Fibroblast of peridontal ligament (primary cell): ENCODE measurements at regions not wholly inside any gene's neighbourhood (a gene's known extent, or its start where the extent isn't known, plus 50 kb on each side); places are given as distances from the start of the nearest gene placed in this dataset.
"Not testable (repeated sequence)": the region's sequence is repeated elsewhere in the genome, so short reads cannot be mapped to it uniquely, and the experiment has no call there.

Experiments
- DNase-seq: peaks from one replicate; pipeline ENCODE4 v3.0.0-alpha.2; 2010; ENCODE audit errors: extremely low read depth

DNA sequence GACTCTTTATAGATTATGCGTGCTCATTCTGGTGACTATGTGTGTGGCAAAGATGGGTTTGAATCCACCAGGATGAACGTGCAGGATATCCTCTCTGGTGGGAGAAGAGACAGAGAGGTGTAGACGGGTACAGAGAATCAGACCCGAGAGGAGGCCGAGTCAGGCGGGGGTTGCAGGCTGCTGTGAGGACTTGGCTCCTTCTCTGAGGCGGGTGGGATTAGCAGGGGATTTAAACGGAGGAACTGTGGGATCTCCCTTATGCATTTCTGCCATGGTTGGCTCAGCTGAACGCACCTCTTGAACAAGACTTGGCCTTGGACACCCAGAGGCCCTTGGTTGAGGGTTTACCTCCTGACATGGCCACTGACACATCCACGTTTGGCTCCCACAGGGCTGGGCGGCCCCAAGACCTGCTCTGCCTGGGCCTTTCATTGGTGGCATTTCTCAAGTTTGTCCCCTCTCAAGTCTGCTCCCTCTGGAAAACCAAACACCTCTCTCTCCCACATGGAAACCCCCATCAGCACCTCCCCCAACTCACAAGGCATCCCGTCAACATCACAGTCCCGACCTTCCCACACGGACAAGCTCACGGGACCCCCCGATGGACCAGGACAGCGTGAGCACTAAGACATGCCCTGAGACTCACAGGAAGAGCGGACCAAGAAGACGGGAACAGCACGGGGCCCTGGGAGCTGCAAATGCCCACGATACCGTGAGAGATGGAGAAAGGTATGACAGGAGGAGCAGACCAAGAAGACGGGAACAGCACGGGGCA is 158.3 kb downstream of the RTP5 start:
- DNase-seq = no peak

DNA sequence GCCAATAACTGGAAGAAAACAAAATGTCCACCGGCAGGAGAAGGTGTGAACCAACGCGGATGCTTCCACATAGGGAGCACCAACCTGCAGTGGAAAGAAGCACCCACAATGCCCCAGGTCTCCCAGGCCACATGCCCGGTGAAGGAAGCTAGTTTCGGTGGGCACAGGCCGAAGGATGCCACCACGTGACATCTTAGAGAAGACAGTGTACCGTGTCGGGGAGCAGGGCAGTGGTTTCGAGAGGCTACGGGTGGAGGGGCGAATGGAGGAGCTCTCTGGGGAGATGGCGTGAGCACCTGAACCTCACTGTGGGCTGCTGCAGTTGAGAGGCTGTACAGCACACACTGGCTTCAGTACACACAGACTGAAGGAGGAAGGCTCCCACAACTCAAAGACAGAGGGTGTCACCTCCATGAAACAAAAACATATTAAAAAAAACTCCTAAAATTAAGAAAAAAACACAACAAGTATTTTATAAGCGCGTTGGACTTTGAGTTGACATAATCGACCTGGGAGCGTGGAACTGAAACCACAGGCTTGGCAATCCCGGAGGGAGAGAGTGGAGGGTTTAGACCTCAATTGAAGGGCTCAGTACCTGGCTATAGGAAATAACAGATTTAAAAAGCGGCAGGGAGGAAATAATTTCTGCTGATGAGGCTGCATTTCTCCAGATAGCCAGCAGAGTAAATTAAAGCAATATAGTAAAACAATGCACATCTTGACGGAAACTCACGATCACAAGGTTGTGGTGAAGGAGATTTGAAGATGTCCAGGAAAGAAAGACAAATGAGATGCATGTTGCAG is 160.1 kb downstream of the RTP5 start:
- no peak for DNase-seq

DNA sequence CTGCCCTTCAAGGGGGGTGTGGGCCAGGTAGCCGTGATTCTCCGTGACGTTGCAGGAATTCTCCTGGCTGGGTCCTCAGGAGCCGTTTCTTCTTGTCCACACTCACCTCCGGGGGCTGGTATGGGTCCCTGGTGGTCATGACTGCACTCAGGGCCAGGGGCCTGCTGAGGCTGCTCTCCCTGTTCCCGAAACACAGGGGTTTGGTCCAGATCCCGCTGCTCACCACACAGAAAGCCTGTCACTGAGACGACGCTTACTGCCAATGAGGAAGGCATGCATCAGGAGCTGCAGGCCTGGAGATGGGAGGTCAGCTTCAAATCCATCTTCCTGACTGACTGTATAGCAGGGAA is 160.7 kb downstream of the RTP5 start:
- no peak for DNase-seq

DNA sequence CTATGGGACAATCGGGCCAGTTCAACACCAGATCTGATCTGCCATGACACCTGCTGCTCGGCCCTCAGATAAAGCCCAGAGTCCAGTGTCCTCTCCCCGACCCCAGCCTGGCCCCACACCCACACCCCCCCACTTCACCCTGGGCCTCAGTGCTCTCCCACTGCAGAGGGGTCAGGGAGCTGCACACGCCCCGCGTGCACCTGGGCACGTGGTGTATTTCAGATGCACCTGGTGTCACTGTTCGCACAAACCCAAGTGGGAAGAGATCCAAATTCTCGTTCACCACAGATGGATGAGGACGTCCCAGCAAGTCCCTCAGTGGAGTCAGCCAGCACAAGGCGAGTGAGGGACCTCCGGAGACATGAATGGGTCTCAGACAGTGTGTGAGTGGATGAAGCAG is 161.3 kb downstream of the RTP5 start:
- DNase-seq = no peak

DNA sequence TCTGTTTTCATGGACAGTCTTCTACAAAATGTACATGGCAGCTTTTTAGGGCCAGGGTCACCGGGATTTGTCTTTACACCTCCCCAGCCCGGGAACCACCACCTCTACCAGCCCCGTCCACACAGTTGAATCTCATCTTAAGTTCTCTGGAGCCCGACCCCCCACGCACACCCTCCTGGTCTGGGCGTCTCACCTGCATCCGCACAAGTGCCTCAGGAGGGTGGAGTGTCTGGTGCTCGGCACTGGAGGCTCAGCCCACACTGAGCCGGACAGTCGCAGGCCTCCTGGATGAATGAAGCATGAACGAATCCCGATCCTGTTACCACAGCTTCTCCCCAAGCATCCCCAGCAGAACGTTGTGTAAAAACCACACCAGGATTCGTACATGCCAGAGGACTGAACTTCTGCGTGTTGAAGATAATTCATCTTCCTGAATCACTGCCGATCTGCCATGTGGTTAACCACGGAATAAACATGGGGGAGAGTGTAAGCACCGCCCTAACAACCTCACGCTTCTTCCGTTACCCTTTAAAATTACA is 162.0 kb downstream of the RTP5 start:
- peak; percentile 90 for DNase-seq

DNA sequence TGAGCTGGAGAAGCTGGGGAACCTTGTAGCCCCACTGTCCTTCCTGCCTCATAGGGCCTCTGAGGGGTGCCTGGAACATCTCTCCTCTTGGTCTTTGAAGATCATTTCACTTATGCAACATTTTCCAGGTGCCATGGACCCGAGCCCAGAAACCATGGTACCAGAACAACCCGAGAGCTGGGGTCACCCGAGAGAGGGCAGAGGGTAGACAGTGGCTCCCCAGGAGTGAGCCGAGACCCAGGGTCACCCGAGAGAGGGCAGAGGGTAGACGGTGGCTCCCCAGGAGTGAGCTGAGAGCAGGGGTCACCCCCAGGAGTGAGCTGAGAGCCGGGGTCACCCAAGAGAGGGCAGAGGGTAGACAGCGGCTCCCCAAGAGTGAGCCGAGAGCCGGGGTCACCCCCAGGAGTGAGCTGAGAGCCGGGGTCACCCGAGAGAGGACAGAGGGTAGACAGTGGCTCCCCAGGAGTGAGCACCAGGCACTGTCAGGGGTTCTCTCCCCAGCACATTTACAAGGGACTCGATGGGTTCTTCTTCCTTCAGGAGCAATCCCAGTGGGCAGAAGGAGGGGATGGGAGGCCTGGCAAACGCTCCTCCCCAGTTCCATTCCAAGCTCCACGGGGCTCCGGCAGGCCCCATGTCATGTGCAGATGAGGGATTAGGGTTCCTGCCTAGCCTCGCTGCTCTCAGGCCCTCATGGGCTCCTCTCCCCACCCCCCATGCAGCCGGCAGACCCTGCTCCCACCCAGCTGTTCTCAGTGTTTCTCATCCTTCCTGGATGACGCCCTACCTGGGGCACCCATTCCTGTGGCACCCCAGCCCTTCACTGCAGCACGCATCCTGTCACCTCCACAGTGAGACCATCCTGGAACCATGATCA is 163.5 kb downstream of the RTP5 start:
- DNase-seq = no peak

DNA sequence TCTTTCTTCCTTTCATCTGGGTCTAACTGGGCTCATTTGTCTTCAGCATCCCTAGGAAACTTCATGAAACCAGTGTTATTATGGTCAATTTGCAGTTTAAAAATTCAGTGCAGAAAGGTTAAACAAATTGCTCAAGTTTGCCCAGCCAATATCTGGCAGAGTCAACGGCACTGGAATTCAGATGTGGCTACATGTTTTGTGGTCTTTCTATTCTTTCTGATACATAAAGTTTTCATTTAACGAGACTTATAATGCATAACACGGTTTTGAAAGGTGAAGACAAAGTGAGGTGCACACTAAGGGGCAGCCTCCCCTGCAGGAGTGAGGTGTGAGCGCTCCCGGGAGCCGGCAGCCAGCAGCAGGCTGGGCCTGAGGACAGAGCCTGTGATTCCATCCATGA is 164.6 kb downstream of the RTP5 start:
- DNase-seq = peak; percentile 32

DNA sequence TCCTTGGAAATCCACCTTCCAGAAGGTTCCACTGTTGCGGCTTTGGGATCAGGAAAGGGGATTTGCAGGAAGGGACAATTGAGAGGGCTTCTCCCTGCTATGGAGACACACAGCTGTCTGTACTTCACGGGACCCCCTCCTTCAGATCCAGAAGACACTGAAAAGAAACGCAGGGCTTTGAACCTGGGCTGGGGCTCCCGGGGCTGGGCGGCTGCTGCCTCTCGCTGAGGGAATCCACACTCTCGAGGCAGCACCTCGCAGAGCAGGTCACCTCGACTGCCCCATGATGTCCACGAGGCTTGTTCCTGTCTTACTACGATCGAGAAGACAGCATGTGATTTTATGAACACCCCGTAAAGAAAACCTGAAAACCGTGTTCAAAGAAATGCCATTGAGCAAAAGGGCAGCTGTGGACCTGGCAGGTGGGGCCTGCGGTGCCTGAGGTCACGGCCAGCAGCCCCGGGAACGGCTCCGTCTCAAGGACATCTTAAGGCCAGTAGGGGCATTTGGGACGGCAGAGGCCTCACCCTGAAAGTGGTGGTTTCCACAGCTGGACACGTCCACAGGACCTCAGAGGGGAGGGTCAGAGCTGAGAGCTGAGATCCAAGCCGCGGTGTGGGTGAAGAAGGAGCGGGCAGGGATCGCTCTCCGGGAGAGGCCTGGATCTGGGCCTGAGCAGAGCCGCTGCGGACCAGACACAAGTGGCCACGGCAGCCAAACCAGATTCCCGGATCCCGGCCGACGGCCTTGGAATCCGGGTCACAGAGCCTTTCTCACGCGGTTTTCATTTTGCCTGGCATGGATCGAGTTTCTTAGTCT is 165.7 kb downstream of the RTP5 start:
- DNase-seq = no peak

DNA sequence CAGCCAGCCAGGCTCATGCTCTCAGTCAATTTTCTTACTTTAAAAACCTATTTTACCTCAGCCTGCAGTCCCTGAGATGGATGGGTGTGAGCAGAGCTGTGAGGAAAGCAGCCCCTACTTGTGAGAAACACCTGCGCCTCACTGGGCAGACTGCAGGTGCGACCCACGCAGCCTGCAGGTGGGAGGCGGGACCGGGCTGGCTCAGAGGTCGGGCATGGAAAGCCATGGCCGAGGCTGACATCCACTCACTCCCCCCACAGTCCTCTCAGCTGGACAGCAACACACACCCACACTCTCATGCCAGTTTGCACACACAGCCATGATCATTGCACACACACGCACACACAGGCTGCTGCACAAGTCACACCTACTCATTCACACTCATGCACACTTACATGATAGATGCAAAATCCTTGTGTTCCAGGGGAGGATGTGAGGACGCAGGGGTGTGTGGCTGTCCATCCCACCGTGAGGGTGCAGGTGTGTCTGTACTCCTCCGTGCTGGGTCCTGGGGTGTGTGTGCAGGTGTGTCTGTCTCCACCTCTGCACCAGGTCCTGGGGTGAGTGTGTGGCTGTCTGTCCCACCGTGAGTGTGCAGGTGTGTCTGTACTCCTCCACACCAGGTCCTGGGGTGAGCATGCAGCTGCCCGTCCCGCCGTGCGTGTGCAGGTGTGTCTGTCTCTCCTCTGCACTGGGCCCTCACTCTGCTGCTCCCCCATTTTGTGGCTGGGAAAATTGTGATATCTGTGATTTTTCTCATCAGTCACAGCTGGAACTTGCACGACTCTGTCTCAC is 166.5 kb downstream of the RTP5 start:
- DNase-seq = no peak

DNA sequence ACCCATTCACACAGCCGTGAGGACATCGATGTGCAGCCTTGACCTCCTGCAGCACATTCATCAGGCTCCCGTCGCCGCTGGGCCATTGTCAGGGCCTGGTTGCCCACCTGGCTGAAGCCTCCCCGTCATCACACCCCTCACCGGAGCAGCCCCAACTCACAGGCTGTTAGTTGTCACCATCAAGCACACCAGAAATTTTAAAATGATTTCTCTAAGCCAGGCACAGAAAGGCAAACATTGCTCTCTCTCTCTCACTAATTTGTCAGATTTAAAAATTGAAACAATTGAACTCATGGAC is 167.1 kb downstream of the RTP5 start:
- DNase-seq = no peak

DNA sequence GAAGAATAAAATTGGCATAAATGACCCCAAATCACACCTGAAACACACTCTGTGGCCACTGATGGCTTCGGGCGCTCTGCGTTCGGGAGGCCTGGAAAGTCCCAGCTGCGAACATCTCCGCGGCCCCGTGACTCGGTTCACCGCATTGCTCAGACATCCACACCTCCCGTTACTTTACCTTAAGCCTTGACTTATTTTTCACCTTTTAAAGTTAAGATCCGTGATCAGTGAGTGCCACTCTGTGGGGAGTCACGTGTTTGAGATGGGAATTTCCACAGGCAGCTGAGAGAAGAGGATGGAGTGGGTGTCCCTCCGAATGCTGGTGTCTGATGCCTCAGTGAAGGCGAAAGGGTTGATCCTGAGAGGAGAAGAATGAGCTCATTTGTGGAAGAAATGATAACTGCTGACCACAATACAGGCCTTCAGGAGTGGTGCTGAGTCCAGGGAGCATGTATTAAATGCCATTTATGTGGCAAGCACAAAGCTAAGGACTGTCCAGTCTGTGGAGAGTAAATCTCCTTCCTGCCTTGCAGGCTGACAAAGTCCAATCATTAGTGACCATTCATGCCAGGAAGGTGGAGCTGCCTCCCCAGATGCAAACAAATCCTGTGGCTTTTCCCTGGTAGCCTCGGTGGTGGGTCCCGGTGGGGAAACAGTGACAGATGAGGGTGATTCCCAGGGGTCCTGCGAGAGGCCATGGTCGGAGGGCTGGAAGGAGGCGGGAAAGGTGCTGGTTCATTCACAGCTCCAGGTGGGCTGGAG is 168.8 kb downstream of the RTP5 start:
- DNase-seq = no peak

DNA sequence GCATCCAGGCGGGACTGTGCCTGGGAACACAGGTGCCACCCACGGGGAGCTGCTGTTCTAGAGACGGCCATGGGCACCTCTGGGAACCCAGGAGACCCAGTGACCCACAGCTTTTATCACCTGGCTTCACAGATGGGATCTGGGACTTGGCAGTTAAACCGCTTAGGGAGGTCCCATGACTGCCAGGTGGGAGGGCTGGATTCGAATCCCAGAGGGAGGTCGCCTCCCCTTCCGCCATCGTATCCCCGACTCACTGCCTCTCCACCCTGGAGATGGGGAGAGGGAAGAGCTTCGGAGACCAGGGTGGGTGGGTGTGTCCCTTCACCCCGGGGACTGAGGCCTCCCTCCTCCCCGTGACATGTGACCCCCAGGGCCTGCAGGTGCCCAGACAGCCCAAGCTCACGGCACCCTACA is 169.4 kb downstream of the RTP5 start:
- DNase-seq = no peak

DNA sequence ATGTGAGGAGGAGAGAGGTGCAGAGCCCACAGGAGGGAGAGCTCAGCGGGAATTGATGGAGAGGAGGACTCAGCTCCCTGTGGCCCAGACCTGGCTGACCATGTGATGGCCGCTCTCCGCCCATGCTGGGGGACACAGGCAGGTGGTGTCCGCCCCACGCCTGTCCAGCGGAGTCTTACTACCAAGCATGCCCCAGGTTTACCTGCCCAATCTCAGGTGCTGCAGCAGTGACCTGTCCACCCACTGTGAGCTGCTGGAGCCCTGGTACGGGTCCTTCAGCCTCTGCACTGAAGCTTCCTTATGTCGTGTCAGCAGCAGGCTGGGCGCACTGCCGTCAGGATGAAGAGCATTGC is 170.8 kb downstream of the RTP5 start:
- DNase-seq = no peak

DNA sequence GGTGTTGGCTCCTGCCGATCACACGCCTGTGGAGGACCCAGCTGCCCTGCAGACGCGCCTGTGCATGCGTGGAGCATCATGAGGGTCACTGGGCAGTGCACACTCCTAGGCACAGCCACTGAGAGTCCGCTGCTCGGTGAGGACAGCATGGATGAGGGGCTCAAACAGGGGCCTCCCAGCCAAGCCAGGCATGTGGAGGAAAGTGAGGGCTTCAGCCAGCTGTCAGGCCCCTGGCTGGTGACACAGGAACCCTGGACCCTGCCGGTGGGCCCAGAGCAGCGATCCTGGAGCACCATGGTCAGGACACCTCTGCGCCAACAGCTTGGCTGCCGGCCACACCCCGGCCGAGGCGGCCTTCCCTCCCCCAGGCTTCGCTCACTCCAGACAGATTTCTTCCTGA is 171.2 kb downstream of the RTP5 start:
- no peak for DNase-seq

DNA sequence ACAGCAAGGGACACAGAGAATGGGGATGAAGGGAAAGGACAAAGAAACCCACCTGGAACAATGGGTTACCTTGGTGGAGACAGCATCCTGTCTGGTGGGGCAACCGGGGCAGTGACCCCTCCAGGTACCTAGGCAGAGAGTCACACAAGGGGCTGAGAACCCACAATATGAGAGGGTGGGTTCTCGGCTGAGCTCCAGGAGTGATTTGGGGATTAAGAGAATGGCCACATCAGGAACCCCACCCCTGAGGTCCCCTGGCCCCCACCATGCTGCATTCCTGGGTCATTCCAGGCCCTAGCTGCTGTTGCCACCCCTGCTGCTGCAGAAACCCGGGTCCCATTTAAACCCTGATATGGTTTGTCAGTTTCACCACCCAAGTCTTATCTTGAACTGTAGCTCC is 172.3 kb downstream of the RTP5 start:
- DNase-seq = no peak

DNA sequence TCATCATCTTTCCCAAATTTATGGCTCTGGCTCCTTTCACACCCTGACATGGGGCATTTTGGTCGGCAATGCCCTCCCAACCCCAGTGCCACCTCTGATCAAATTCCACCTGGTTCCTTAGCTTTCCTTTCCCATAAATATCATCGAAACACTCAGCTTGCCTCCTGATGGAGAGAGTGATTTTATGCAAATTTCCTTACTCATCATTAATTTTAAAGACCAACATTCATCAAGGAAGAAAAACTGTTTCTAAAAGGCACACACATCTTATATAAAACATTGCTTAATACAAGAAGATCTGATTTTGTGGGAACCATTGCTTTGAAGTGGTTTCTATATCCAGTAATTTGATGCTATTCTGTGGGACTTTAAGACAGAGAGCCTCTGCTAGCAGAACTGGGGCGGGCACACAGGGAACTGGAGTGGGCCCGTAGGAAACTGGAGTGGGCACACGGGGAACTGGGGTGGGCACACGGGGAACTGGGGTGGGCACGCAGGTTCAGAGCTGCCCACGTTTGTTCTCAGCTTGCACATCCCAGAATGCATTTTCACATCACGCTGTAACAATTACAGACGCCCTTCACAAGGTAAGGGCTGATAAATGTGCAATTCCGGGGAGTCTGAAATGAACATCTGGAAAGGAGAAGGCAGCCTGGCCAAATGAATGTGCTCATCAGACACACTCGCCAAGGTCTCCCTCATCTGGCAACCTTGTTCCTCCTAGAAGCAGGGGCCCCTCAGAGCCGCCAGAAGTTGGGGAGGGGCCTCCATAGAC is 174.2 kb downstream of the RTP5 start:
- DNase-seq = peak; percentile 9

DNA sequence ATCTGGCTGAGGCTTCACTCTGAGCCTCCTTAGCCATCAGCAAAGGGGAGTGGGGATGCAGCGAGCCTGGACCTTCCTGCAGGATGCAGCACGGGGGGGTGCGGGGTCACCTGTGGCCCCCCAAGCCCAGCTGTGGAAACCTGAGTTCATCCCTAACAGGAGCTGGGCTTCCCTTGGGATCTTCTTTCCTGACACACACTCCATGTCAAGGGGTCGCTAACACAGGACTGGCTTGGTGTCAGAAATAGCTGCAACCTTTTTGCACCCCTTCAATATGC is 174.7 kb downstream of the RTP5 start:
- no peak for DNase-seq

DNA sequence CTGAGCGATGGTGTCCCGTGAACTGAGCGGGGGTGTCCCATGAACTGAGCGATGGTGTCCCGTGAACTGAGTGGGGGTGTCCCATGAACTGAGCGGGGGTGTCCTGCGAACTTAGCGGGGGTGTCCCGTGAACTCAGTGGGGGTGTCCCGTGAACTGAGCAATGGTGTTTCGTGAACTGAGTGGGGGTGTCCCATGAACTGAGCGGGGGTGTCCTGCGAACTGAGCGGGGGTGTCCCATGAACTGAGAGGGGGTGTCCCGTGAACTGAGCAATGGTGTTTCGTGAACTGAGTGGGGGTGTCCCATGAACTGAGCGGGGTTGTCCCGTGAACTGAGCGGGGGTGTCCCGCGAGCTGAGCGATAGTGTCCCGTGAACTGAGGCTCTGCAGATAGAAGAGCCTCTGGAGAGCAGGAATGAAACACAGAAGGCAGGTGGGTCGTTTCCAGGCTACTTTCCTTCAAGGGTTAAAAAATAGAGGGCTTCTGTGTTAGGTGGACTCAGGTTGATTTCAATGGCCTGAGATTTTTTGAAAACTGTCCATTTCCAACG is 176.1 kb downstream of the RTP5 start:
- DNase-seq = not testable (repeated sequence)

DNA sequence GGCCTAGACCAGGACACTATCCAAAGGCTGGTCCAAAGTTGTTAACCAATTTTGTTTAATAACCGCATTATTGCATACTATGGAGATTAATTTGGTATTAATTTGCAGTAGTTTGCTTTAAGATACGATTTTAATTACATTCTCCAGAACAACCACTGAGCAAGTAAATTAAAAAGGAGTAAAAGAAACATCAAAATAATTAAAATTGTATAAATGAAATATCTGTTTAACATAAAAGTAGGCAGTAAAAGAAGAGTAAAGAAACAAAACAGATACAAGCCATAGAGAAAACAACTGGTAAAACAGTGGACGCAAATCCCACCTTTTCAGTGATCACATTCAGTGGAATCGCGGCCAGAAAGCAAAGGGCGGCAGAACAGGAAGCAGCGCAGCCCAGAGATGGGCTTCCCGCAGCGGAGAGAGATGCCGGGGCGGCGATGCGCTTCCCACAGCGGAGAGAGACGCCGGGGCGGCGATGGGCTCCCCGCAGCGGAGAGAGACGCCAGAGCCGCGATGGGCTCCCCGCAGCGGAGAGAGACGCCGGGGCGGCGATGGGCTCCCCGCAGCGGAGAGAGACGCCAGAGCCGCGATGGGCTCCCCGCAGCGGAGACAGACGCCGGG is 176.8 kb downstream of the RTP5 start:
- no peak for DNase-seq
